Neuronal stem cell (in vitro differentiated cells): ENCODE measurements at regions not wholly inside any gene's neighbourhood (a gene's known extent, or its start where the extent isn't known, plus 50 kb on each side); places are given as distances from the start of the nearest gene placed in this dataset.
"Not testable (repeated sequence)": the region's sequence is repeated elsewhere in the genome, so short reads cannot be mapped to it uniquely, and the experiment has no call there.

Source experiments
- DNase-seq: peaks from one replicate; pipeline ENCODE4 v3.0.0-alpha.2; 2013; ENCODE audit warnings: low spot score
- H2AFZ ChIP-seq: one replicate; pipeline ENCODE4 v1.6.1; 2013; ENCODE audit warnings: mild to moderate bottlenecking, low read length, inconsistent platforms
- H2AK5ac ChIP-seq: 2 replicates; pipeline ENCODE4 v1.6.1; 2013; ENCODE audit warnings: low read depth, mild to moderate bottlenecking, inconsistent platforms, low read length, moderate library complexity, mixed read lengths
- H2BK120ac ChIP-seq: 2 replicates; pipeline ENCODE4 v1.6.1; 2013; ENCODE audit warnings: low read depth, mild to moderate bottlenecking, inconsistent platforms, low read length, moderate library complexity, mixed read lengths
- H2BK12ac ChIP-seq: one replicate; pipeline ENCODE4 v1.6.1; 2013; ENCODE audit warnings: low read length, inconsistent platforms
- H2BK15ac ChIP-seq: 2 replicates; pipeline ENCODE4 v1.6.1; 2013; ENCODE audit warnings: mild to moderate bottlenecking, low read length, inconsistent platforms, mixed read lengths
- H2BK5ac ChIP-seq: one replicate; pipeline ENCODE4 v1.6.1; 2013; ENCODE audit warnings: inconsistent platforms, mild to moderate bottlenecking, low read length, moderate library complexity
- H3K14ac ChIP-seq: one replicate; pipeline ENCODE4 v1.6.1; 2013; ENCODE audit warnings: low read length, inconsistent platforms
- H3K18ac ChIP-seq: 2 replicates; pipeline ENCODE4 v1.6.1; 2013; ENCODE audit warnings: low read length, inconsistent platforms
- H3K23ac ChIP-seq: 2 replicates; pipeline ENCODE4 v1.6.1; 2013; ENCODE audit warnings: low read depth, mild to moderate bottlenecking, mixed read lengths, low read length, inconsistent platforms; ENCODE audit not compliant: poor library complexity
- H3K27ac ChIP-seq: replicated peaks from 3 replicates; pipeline ENCODE4 v1.5.1; 2013; ENCODE audit warnings: low read length, inconsistent platforms
- H3K27me3 ChIP-seq, 3 experiments: 2 replicates each; pipeline ENCODE4 v1.6.1; 2013; ENCODE audit warnings: low read length in 3 of 3, mild to moderate bottlenecking in 2 of 3, inconsistent platforms in 1 of 3, low read depth in 1 of 3, mixed read lengths in 1 of 3, moderate library complexity in 1 of 3; ENCODE audit not compliant: control insufficient read depth in 3 of 3, insufficient read depth in 3 of 3
- H3K36me3 ChIP-seq, 2 donors: replicated peaks in 1 of 2; 2 replicates each; pipeline ENCODE4 v1.6.1; 2013; ENCODE audit warnings: low read length in 2 of 2; ENCODE audit not compliant: control insufficient read depth in 2 of 2, insufficient read depth in 2 of 2
- H3K4ac ChIP-seq: 2 replicates; pipeline ENCODE4 v1.6.1; 2013; ENCODE audit warnings: inconsistent platforms, mild to moderate bottlenecking, low read length, moderate library complexity
- H3K4me1 ChIP-seq, 2 donors: 1 replicate in 1 of 2; 2 replicates in 1 of 2; pipeline ENCODE4 v1.6.1; 2013; ENCODE audit warnings: low read length in 2 of 2, low read depth in 1 of 2; ENCODE audit not compliant: control insufficient read depth in 2 of 2, insufficient read depth in 1 of 2
- H3K4me2 ChIP-seq: one replicate; pipeline ENCODE4 v1.6.1; 2013; ENCODE audit warnings: mild to moderate bottlenecking, low read length, inconsistent platforms; ENCODE audit not compliant: insufficient read depth, poor library complexity, severe bottlenecking
- H3K4me3 ChIP-seq, 2 donors: 2 replicates each; pipeline ENCODE4 v1.5.1; 2013; ENCODE audit warnings: low read length in 2 of 2, mild to moderate bottlenecking in 2 of 2, inconsistent platforms in 1 of 2, moderate library complexity in 1 of 2
- H3K79me1 ChIP-seq: one replicate; pipeline ENCODE4 v1.6.1; 2013; ENCODE audit warnings: low read depth, mild to moderate bottlenecking, inconsistent platforms, low read length, moderate library complexity
- H3K9ac ChIP-seq: one replicate; pipeline ENCODE4 v1.6.1; 2013; ENCODE audit warnings: mild to moderate bottlenecking, low read depth, low read length, inconsistent platforms; ENCODE audit not compliant: poor library complexity
- H3K9me3 ChIP-seq, 2 donors: replicated peaks in 1 of 2; 2 replicates each; pipeline versions ENCODE3 to v1.6.1; 2013; ENCODE audit warnings: low read length in 2 of 2, mild to moderate bottlenecking in 2 of 2, inconsistent platforms in 1 of 2, low read depth in 1 of 2, mixed read lengths in 1 of 2, moderate library complexity in 1 of 2; ENCODE audit not compliant: control insufficient read depth in 2 of 2, insufficient read depth in 1 of 2
- H4K8ac ChIP-seq: one replicate; pipeline ENCODE4 v1.6.1; 2013; ENCODE audit warnings: low read depth, mild to moderate bottlenecking, inconsistent platforms, low read length, moderate library complexity
- H4K91ac ChIP-seq: one replicate; pipeline ENCODE4 v1.6.1; 2013; ENCODE audit warnings: low read length, low read depth, mild to moderate bottlenecking, inconsistent platforms; ENCODE audit not compliant: poor library complexity
- WGBS, 2 donors: extraction: QIAGEN DNeasy Blood & Tissue Kit; methylation state at CpG; one replicate each; pipeline ENCODE4 v1.1.7; 2013; ENCODE audit warnings: missing lambda C conversion rate in 2 of 2, mixed read lengths in 1 of 2; ENCODE audit not compliant: insufficient read length in 2 of 2, insufficient replicate concordance in 1 of 2; ENCODE audit errors: extremely low coverage in 2 of 2; 5-methylcytosine and 5-hydroxymethylcytosine counted together

GRCh38 chr4:4050781-4051180 is 175.9 kb downstream of the OTOP1 start:
- not testable (repeated sequence) for H2BK120ac ChIP-seq, H3K79me1 ChIP-seq, H3K4me1 ChIP-seq, H3K14ac ChIP-seq, H3K4me2 ChIP-seq, H3K23ac ChIP-seq, DNase-seq, H3K4ac ChIP-seq, H3K18ac ChIP-seq, H2BK12ac ChIP-seq, H2AK5ac ChIP-seq, H4K91ac ChIP-seq, H3K9ac ChIP-seq, H4K8ac ChIP-seq, H2BK15ac ChIP-seq, H3K27ac ChIP-seq, H2AFZ ChIP-seq, H3K4me3 ChIP-seq, H2BK5ac ChIP-seq, H3K9me3 ChIP-seq, H3K36me3 ChIP-seq
- peaks cover 0 to 14% (median 5%) of the 10 kb centered on the region in 3 experiments for H3K27me3 ChIP-seq
- WGBS, 2 donors = no CpG with 5 or more reads among the region's 3 CpGs

GRCh38 chr4:4052933-4053332 is 173.8 kb downstream of the OTOP1 start:
- not testable (repeated sequence) for H3K9ac ChIP-seq, H3K9me3 ChIP-seq, H3K79me1 ChIP-seq, DNase-seq, H2BK15ac ChIP-seq, H2AFZ ChIP-seq, H3K18ac ChIP-seq, H4K91ac ChIP-seq, H3K27ac ChIP-seq, H3K23ac ChIP-seq, H2BK5ac ChIP-seq, H2BK12ac ChIP-seq, H2AK5ac ChIP-seq, H3K14ac ChIP-seq, H3K4me1 ChIP-seq, H3K4me2 ChIP-seq, H2BK120ac ChIP-seq, H3K4me3 ChIP-seq, H3K36me3 ChIP-seq, H4K8ac ChIP-seq, H3K27me3 ChIP-seq, H3K4ac ChIP-seq
- WGBS, 2 donors = no CpG with 5 or more reads among the region's 2 CpGs

- H3K18ac ChIP-seq, H2AFZ ChIP-seq, H3K4ac ChIP-seq, H3K14ac ChIP-seq, H3K9me3 ChIP-seq, H3K4me2 ChIP-seq, H3K9ac ChIP-seq, H3K4me3 ChIP-seq, H4K91ac ChIP-seq, H2AK5ac ChIP-seq, H3K79me1 ChIP-seq, H4K8ac ChIP-seq, H3K36me3 ChIP-seq, H2BK120ac ChIP-seq, H3K27me3 ChIP-seq, H2BK12ac ChIP-seq, H3K23ac ChIP-seq, H3K4me1 ChIP-seq, H3K27ac ChIP-seq, H2BK5ac ChIP-seq, H2BK15ac ChIP-seq, DNase-seq: not testable (repeated sequence)
- no CpG with 5 or more reads among the region's 3 CpGs for WGBS, 2 donors
These were observed 169.5 kb downstream of the OTOP1 start for GRCh38 chr4:4057226-4057625.

- not testable (repeated sequence) for H2AK5ac ChIP-seq, H2BK120ac ChIP-seq, DNase-seq, H4K8ac ChIP-seq, H3K4me1 ChIP-seq, H3K14ac ChIP-seq, H3K4me3 ChIP-seq, H3K4ac ChIP-seq, H3K27me3 ChIP-seq, H4K91ac ChIP-seq, H2BK12ac ChIP-seq, H3K4me2 ChIP-seq, H3K79me1 ChIP-seq, H3K36me3 ChIP-seq, H2AFZ ChIP-seq, H3K9me3 ChIP-seq, H2BK5ac ChIP-seq, H3K9ac ChIP-seq, H3K23ac ChIP-seq, H2BK15ac ChIP-seq, H3K18ac ChIP-seq, H3K27ac ChIP-seq
- WGBS, 2 donors = no CpG with 5 or more reads among the region's 6 CpGs
These were observed 142.6 kb downstream of the OTOP1 start for GRCh38 chr4:4084171-4084570.
